GM12891 (cell line): ENCODE measurements at regions not wholly inside any gene's neighbourhood (a gene's known extent, or its start where the extent isn't known, plus 50 kb on each side); places are given as distances from the start of the nearest gene placed in this dataset.

Experiments
- PAX5 ChIP-seq: IDR thresholded peaks from 2 replicates; pipeline ENCODE4 v1.6.1; 2011; ENCODE audit warnings: low read length, moderate library complexity, mild to moderate bottlenecking; ENCODE audit not compliant: insufficient read depth, severe bottlenecking
- POLR2A ChIP-seq: IDR thresholded peaks from 2 replicates; pipeline ENCODE4 v1.6.1; 2011; ENCODE audit warnings: low read depth, low read length, control low read depth
- POLR2AphosphoS5 ChIP-seq: IDR thresholded peaks from 2 replicates; pipeline ENCODE4 v1.6.1; 2011; ENCODE audit warnings: low read depth, low read length, control low read depth
- SPI1 ChIP-seq: IDR thresholded peaks from 2 replicates; pipeline ENCODE4 v1.6.1; 2011; ENCODE audit warnings: low read depth, low read length, control low read depth
- TAF1 ChIP-seq: IDR thresholded peaks from 2 replicates; pipeline ENCODE4 v1.6.1; 2011; ENCODE audit warnings: low read depth, low read length, control low read depth

DNA sequence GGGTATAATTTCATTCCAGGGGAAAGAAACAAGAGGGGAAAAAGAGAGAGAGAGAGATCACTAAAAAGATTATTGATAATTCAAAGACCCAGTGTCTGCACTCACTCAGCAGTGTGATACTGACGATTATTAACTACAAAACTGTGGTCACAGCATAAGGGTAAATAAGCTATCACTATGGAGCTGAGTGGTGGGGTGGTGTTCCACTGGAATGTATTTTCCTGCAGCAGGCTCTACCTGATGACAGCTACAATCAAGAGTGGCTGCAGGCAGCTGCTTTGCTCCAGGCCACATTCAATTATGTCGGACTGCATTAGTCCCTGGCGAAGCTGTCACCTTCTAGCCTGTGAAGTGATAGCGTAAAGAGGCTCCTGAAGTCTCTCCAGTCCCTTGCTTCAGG is 122.2 kb upstream of the TFAP2D start:
- no peak for TF ChIP-seq SPI1
- TF ChIP-seq POLR2A: no peak
- no peak for TF ChIP-seq POLR2AphosphoS5
- TF ChIP-seq TAF1: no peak
- TF ChIP-seq PAX5: no peak
